UCSD-AML1 (cell line): ENCODE measurements at regions not wholly inside any gene's neighbourhood (a gene's known extent, or its start where the extent isn't known, plus 50 kb on each side); places are given as distances from the start of the nearest gene placed in this dataset.
"Not testable (repeated sequence)": the region's sequence is repeated elsewhere in the genome, so short reads cannot be mapped to it uniquely, and the experiment has no call there.

ENCODE experiments used
- DNase-seq: peaks from one replicate; lab custom pipeline; 2025; ENCODE audit not compliant: unreplicated experiment; lab: John Stamatoyannopoulos, UW

GRCh38 chr3:30458376-30459171, 147.8 kb upstream of the TGFBR2 start:
- DNase-seq: no peak

DNA sequence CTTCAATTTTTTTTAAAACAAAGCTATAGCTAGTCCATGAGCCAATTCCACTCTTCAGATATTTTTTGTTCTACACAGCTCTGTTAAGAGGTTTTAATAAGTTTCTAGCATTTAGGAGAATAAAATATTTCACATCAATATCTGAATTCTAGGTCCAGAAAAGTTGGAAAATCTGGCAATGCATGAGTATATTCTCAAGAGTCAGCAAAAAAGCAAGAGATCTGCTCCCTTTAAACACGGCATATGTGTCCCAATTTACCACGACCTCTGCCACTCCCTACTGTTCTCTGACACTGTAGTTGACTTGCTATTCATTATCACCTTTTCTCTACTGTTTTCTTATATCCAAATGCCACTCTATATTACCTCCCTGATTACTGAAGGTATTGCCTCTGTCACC, 145.1 kb upstream of the TGFBR2 start:
- no peak for DNase-seq

- DNase-seq: no peak
Measured at GRCh38 chr3:30462721-30463470, 143.5 kb upstream of the TGFBR2 start.

DNA sequence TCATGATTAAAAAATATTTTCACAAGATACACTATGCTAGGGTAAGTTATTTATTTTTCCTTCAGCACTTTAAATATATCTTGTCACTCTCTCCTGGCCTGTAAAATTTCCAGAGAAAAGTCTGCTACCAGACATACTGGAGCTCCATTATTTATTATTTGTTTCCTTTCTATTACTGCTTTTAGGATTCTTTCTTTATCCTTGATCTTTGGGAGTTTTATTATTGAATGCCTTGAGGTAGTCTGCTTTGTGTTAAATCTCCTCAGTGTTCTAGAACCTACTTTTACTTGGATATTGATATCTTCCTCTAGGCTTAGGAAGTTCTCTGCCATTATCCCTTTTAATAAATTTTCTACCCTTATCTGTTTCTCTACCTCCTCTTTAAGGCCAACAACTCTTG, 142.0 kb upstream of the TGFBR2 start:
- no peak for DNase-seq

DNA sequence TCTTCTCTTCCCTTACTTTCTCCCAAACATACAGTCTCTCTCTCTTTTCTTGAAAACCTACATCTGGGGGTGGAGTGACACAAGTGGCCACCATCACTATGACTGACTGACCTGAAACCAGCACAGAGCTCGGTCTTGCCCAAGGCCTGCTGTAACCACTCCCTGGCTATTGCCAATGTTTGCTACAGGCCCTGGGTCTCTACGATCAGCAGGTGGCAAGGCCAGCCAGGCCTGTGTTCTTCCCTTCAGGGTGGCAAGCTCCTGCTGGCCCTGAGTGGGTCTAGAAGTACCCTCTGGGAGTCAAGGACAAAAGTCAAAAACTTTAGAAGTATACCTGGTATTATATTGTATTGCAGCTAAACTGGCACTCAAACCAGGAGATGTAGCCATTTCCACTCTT, 140.9 kb upstream of the TGFBR2 start:
- no peak for DNase-seq

GRCh38 chr3:30467596-30468238, 138.7 kb upstream of the TGFBR2 start:
- no peak for DNase-seq

- no peak for DNase-seq
Measured at GRCh38 chr3:30469133-30469532, 137.3 kb upstream of the TGFBR2 start.

- no peak for DNase-seq
Measured at GRCh38 chr3:30470496-30470895, 135.9 kb upstream of the TGFBR2 start.

- no peak for DNase-seq
Measured at GRCh38 chr3:30471066-30471465, 135.3 kb upstream of the TGFBR2 start.

- DNase-seq: no peak
Measured at GRCh38 chr3:30471796-30472489, 134.5 kb upstream of the TGFBR2 start.

DNA sequence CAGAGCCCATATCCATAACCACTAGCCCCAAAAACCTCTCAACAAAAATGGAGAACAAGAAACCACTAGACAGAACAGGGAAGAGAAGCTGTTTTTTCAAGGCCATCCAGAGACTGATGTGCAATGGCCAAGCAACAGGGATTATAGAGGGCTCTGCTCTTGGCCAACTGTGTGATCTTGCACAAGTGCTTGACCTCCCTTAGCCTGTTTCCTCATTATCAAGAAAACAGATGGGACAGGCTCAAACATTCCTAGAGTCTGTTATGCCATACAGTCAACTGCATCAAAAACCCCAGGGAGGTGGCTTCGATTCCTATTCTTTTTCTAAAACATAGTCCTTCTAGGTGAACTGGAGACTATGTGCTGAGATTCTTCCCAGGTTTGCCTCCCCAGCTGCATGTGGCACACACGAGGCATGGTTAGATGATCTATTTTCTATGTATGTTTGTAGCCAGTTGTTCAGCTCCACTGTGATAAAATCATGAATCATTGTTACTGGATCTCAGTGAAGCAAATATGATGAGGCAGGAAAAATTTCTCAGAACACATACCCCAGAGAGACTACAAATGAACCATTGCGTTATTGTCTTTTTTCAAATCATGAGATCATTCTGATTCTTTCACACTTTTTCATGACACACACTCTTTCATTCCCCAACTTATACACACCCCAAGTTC, 132.9 kb upstream of the TGFBR2 start:
- no peak for DNase-seq

GRCh38 chr3:30474371-30474770, 132.0 kb upstream of the TGFBR2 start:
- DNase-seq: no peak

GRCh38 chr3:30475038-30475808, 131.2 kb upstream of the TGFBR2 start:
- no peak for DNase-seq

GRCh38 chr3:30475809-30476178, 130.6 kb upstream of the TGFBR2 start:
- no peak for DNase-seq

GRCh38 chr3:30476368-30477084, 129.9 kb upstream of the TGFBR2 start:
- DNase-seq: no peak

DNA sequence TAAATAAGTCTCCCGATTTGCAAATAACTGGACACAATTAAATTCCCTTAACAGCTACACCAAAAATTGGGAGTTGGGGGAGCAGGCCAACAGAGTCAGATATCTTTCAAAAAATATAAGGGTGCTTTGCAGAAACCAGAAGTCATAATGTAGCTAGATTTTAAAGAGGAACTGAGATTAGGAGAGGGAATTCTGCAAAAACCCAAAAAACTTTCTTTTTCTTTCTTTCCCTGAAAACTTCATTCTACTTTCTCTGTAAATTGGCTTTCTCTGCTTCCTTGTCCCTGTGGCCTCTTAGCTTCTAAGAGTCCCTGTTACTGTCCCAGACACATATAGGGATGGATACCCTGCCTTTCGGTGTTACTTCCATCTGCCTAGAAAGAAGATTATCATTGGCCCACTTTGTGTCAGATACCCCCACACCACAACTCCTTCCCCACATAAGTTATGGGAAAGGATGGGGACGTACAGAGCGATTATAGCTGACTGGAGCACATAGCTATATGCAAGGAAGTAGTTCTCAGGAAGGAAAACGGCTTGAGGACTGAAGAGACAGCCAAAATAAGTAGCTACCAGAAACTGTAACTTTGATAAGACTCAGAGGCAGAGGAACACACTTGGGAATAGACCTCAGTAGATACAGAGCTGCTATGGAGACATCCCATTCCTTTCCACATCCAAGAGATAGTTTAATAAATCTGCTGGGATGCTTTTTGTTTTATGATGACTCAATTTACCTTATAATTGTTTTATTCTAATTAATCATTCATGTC, 129.1 kb upstream of the TGFBR2 start:
- no peak for DNase-seq

DNA sequence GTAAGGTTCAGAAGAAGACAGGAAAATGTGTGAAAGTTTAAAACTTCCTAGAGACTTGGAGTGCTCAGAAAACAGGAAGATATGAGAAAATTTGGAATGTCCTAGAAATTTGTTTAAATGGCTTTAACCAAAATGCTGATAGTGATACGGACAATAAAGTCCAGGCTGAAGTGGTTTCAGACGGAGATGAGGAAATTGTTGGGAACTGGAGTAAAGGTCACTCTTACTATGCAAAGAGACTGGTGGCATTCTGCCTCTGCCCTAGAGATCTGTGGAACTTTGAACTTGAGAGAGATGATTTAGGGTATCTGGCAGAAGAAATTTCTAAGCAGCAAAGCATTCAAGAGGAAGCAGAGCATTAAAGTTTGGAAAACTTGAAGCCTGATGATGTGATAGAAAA, 126.7 kb upstream of the TGFBR2 start:
- not testable (repeated sequence) for DNase-seq

DNA sequence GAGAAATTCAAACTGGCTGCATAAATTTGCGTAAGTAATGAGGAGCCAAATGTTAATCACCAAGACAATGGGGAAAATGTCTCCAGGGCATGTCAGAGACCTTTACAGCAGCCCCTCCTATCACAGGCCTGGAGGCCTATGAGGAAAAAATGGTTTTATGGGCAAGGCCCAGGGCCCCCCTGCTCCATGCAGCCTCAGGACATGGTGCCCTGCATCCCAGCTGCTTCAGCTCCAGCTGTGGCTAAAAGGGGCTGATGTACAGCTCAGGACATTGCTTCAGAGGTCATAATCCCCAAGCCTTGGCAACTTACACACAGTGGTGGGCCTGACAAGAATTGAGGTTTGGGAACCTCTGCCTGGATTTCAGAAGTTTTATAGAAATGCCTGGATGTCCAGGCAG, 126.2 kb upstream of the TGFBR2 start:
- DNase-seq: not testable (repeated sequence)

GRCh38 chr3:30480587-30480986, 125.8 kb upstream of the TGFBR2 start:
- no peak for DNase-seq
